K562 (cell line): ENCODE measurements at regions not wholly inside any gene's neighbourhood (a gene's known extent, or its start where the extent isn't known, plus 50 kb on each side); places are given as distances from the start of the nearest gene placed in this dataset.

Experiments
- ATAC-seq: fragments of 200-7000 bp; cut with Tn5 transposase; 3 replicates; pipeline ENCODE4 v1.9.1; 2020; ENCODE audit warnings: moderate library complexity
- BruUV-seq: library from RNA; stranded (reverse); fragments of 400-500 nt; replicated peaks from 2 replicates; lab custom pipeline; 2021; lab: Mats Ljungman, UMichigan
- CTCF ChIA-PET: fragments of 300-600 bp; formaldehyde crosslinking; extraction: SDS; loops from one replicate; lab custom pipeline; 2021; ENCODE audit warnings: low intra/inter-chr PET ratio; lab: Yijun Ruan, JAX
- POLR2A ChIA-PET: fragments of 300-600, 350-650 bp; sonication (Branson Sonifier 250); formaldehyde crosslinking; extraction: SDS; loops from one replicate; lab custom pipeline; 2021; ENCODE audit warnings: antibody characterized with exemption, inconsistent platforms; lab: Yijun Ruan, JAX
- DNase-seq, 4 experiments: peaks; one replicate each; pipeline versions ENCODE4 v3.0.0 to v3.0.0-alpha.2; 2011 to 2018; ENCODE audit warnings: low spot score in 3 of 4, mixed read lengths in 3 of 4; ENCODE audit errors: extremely low read depth in 1 of 4
- FAIRE-seq: peaks from 2 replicates; lab custom pipeline; 2011; peaks lifted over from hg19 to GRCh38; lab: Jason Lieb, UNC
- H2AFZ ChIP-seq: 2 replicates; pipeline ENCODE4 v1.6.0; 2011; ENCODE audit warnings: low read depth, low read length, control low read depth, inconsistent platforms
- H3K27ac ChIP-seq: fragments of 200-600 bp; 3 replicates; pipeline ENCODE4 v1.8.0; 2011; ENCODE audit warnings: low read depth, mild to moderate bottlenecking, control low read depth, inconsistent platforms, low read length, moderate library complexity, mixed read lengths; ENCODE audit errors: extremely low read depth
- H3K27me3 ChIP-seq, 2 experiments: fragments of 300-600 bp in 1 of 2; 2 replicates in 1 of 2; 3 replicates in 1 of 2; pipeline versions ENCODE4 v1.6.0 to v1.8.0; 2011; ENCODE audit warnings: inconsistent platforms in 2 of 2, low read length in 2 of 2, mild to moderate bottlenecking in 1 of 2, mixed read lengths in 1 of 2, moderate library complexity in 1 of 2; ENCODE audit not compliant: control insufficient read depth in 2 of 2, insufficient read depth in 2 of 2
- H3K36me3 ChIP-seq: fragments of 300-600 bp; 3 replicates; pipeline ENCODE4 v1.8.0; 2011; ENCODE audit warnings: mild to moderate bottlenecking, low read length, inconsistent platforms; ENCODE audit not compliant: control insufficient read depth, insufficient read depth
- H3K4me1 ChIP-seq, 2 experiments: fragments of 200-600 bp in 1 of 2; replicated peaks in 1 of 2; 2 replicates in 1 of 2; 3 replicates in 1 of 2; pipeline versions ENCODE4 v1.5.1 to v1.8.0; 2011; ENCODE audit warnings: inconsistent platforms in 2 of 2, low read length in 2 of 2, mild to moderate bottlenecking in 1 of 2, mixed read lengths in 1 of 2, moderate library complexity in 1 of 2; ENCODE audit not compliant: control insufficient read depth in 2 of 2, insufficient read depth in 2 of 2
- H3K4me2 ChIP-seq: 2 replicates; pipeline ENCODE4 v1.6.1; 2011; ENCODE audit warnings: low read length, control low read depth, inconsistent platforms, mixed read lengths; ENCODE audit not compliant: insufficient read depth
- H3K4me3 ChIP-seq: fragments of 200-600 bp; sonication (generic), shearing (Covaris generic); 2 replicates; pipeline ENCODE4 v1.5.1; 2016; ENCODE audit warnings: control low read depth, inconsistent platforms
- H3K79me2 ChIP-seq: fragments of 200-600 bp; 3 replicates; pipeline ENCODE4 v1.8.0; 2011; ENCODE audit warnings: low read length, inconsistent platforms; ENCODE audit not compliant: control insufficient read depth, insufficient read depth
- H3K9ac ChIP-seq, 2 experiments: 2 replicates each; pipeline versions ENCODE4 v1.6.0 to v1.6.1; 2011; ENCODE audit warnings: low read depth in 2 of 2, low read length in 2 of 2, control low read depth in 1 of 2, inconsistent platforms in 1 of 2, mild to moderate bottlenecking in 1 of 2, mixed read lengths in 1 of 2; ENCODE audit not compliant: insufficient read depth in 1 of 2
- H3K9me1 ChIP-seq: one replicate; pipeline ENCODE4 v1.6.0; 2011; ENCODE audit warnings: inconsistent platforms, mild to moderate bottlenecking, low read length, moderate library complexity; ENCODE audit not compliant: control insufficient read depth, insufficient read depth
- H3K9me3 ChIP-seq: replicated peaks from 2 replicates; pipeline ENCODE4 v1.5.1; 2011; ENCODE audit warnings: low read depth, low read length, inconsistent platforms; ENCODE audit not compliant: control insufficient read depth, insufficient read depth
- H4K20me1 ChIP-seq: replicated peaks from 2 replicates; pipeline ENCODE4 v1.6.1; 2011; ENCODE audit warnings: low read length, inconsistent platforms, mixed read lengths; ENCODE audit not compliant: control insufficient read depth, insufficient read depth
- GTF2F1 ChIP-seq: IDR thresholded peaks from 2 replicates; pipeline ENCODE4 v1.6.1; 2011; ENCODE audit warnings: low read depth, low read length, improper control_type of control experiment
- SMARCE1 ChIP-seq: fragments of 450-650 bp; IDR thresholded peaks from 2 replicates; pipeline ENCODE4 v1.7.1; 2016; ENCODE audit warnings: mild to moderate bottlenecking
- ZNF274 ChIP-seq: IDR thresholded peaks from 2 replicates; pipeline ENCODE4 v1.6.1; 2011; ENCODE audit warnings: low read depth, mild to moderate bottlenecking, low read length, moderate library complexity, borderline replicate concordance
- WGBS: fragments of 100-300 bp; shearing (Covaris generic); methylation state at CpG from one replicate; pipeline ENCODE4 v1.1.6; 2016; ENCODE audit warnings: low coverage, mixed read lengths; ENCODE audit not compliant: insufficient coverage; ENCODE audit errors: missing lambda C conversion rate; 5-methylcytosine and 5-hydroxymethylcytosine counted together
- in situ Hi-C: fragments of 300-500 bp; cut with MboI; formaldehyde crosslinking; loops from 4 replicates; pipeline ENCODE4 v1.15.0; 2018; ENCODE audit warnings: inconsistent platforms, mixed read lengths
- intact Hi-C: fragments of 100-400 bp; cut with micrococcal nuclease; formaldehyde crosslinking; loops from 2 replicates; pipeline ENCODE4 v1.14.2; 2022
- TF ChIP-seq, protein P1 (sequence below): fragments of 250-450 bp; sonication (Bioruptor Pico); IDR thresholded peaks from 2 replicates; pipeline ENCODE4 v1.5.1; 2021; ENCODE audit warnings: mild to moderate bottlenecking

DNA sequence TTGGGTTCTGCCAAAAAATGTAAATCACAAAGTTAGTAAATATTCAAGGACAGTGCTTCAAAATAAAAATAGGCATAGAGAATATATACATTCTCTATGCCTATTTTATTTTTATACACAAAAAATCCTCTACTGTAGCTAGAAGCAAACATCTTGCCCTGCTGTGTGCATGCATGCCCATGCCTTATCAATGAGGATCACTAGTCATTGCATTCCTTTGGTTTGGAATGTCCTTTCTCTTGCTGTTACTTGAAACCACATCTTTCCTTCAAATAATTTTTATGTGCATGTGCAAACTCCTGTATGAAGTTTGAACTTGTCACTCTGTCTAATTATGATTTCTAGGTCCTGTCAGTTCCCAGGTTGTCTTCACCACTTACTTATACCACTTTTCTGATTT lies 278.9 kb upstream of the IZUMO3 start:
- Histone ChIP-seq H3K79me2 (no peaks in the 10 kb centered on the region), H3K4me3 (no peak overlapping the region), H3K4me2 (no peak overlapping the region), H3K4me1 (no peaks in the 10 kb centered on the region), H4K20me1 (no peaks in the 10 kb centered on the region), H3K9me1 (no peaks in the 10 kb centered on the region), H3K36me3 (no peaks in the 10 kb centered on the region), H3K9me3 (no peaks in the 10 kb centered on the region), H3K9ac (no peak overlapping the region), H2AFZ (no peak overlapping the region), H3K27ac (no peak overlapping the region), H3K27me3 (no peaks in the 10 kb centered on the region)
- TF ChIP-seq ZNF274: no peak
- TF ChIP-seq, protein P1, sequence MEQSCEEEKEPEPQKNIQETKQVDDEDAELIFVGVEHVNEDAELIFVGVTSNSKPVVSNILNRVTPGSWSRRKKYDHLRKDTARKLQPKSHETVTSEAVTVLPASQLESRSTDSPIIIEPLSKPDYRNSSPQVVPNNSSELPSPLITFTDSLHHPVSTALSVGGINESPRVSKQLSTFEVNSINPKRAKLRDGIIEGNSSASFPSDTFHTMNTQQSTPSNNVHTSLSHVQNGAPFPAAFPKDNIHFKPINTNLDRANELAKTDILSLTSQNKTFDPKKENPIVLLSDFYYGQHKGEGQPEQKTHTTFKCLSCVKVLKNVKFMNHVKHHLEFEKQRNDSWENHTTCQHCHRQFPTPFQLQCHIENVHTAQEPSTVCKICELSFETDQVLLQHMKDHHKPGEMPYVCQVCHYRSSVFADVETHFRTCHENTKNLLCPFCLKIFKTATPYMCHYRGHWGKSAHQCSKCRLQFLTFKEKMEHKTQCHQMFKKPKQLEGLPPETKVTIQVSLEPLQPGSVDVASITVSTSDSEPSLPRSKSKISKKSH: no peak
- FAIRE-seq (no peak), DNase-seq (no peak), ATAC-seq (no peak)
- POLR2A ChIA-PET: no interaction called here
- in situ Hi-C loops (no loop called here), intact Hi-C loops (no loop called here)
- BruUV-seq: no TSS peak
- CTCF ChIA-PET: no interaction called here

DNA sequence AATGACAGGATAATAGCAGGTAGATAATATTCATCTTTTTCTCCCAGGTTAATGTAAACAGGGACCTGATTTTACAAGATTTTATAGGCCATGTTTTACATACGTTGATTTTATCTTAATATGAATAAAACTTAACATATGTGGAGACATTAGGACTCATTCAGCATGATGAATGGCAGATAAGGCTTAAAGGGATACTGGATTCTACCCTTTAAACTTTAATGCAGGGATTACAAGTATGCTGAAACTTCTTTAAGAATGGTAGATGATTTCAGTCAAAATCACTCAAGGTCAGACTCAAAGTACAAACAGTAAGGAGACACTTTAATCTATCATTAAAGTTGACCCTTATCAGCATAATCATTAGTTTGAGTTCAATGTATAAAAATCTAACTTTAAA lies 274.5 kb upstream of the IZUMO3 start:
- Histone ChIP-seq H3K4me3 (no peak overlapping the region), H3K27me3 (no peaks in the 10 kb centered on the region), H3K9me1 (no peaks in the 10 kb centered on the region), H3K79me2 (no peaks in the 10 kb centered on the region), H3K4me1 (no peaks in the 10 kb centered on the region), H3K9ac (no peak overlapping the region), H3K36me3 (no peaks in the 10 kb centered on the region), H3K27ac (no peak overlapping the region), H3K9me3 (no peaks in the 10 kb centered on the region), H3K4me2 (no peak overlapping the region), H4K20me1 (no peaks in the 10 kb centered on the region), H2AFZ (no peak overlapping the region)
- ATAC-seq (no peak), DNase-seq (no peak), FAIRE-seq (no peak)
- POLR2A ChIA-PET: no interaction called here
- TF ChIP-seq SMARCE1: no peak
- no peak for TF ChIP-seq GTF2F1
- CTCF ChIA-PET: no interaction called here
- no CpG with 5 or more reads among the region's 1 CpG for WGBS
- in situ Hi-C loops: no loop called here
- BruUV-seq: no TSS peak
- intact Hi-C loops: no loop called here
